HEK293T (cell line): ENCODE measurements at regions not wholly inside any gene's neighbourhood (a gene's known extent, or its start where the extent isn't known, plus 50 kb on each side); places are given as distances from the start of the nearest gene placed in this dataset.

Source experiments
- ARNT ChIP-seq: fragments of 450-650 bp; IDR thresholded peaks from 2 replicates; pipeline ENCODE4 v1.6.1; 2017; ENCODE audit warnings: mild to moderate bottlenecking
- BHLHE40 ChIP-seq: fragments of 450-650 bp; IDR thresholded peaks from 2 replicates; pipeline ENCODE4 v1.6.1; 2016; ENCODE audit warnings: mild to moderate bottlenecking, moderate library complexity, borderline replicate concordance
- CTBP1 ChIP-seq: fragments of 450-650 bp; IDR thresholded peaks from 2 replicates; pipeline ENCODE4 v1.6.1; 2016; ENCODE audit warnings: borderline replicate concordance
- ELF4 ChIP-seq: fragments of 450-650 bp; IDR thresholded peaks from 2 replicates; pipeline ENCODE4 v1.6.1; 2017; ENCODE audit warnings: antibody characterized with exemption
- FOXA1 ChIP-seq: fragments of 450-650 bp; IDR thresholded peaks from 2 replicates; pipeline ENCODE4 v1.6.1; 2016; ENCODE audit warnings: mild to moderate bottlenecking
- FOXM1 ChIP-seq: fragments of 450-650 bp; IDR thresholded peaks from 2 replicates; pipeline ENCODE4 v1.6.1; 2017; ENCODE audit warnings: mild to moderate bottlenecking, borderline replicate concordance
- LEF1 ChIP-seq: fragments of 450-650 bp; IDR thresholded peaks from 2 replicates; pipeline ENCODE4 v1.6.1; 2017; ENCODE audit warnings: mild to moderate bottlenecking, borderline replicate concordance
- NFRKB ChIP-seq: fragments of 450-650 bp; IDR thresholded peaks from 2 replicates; pipeline ENCODE4 v1.6.1; 2016; ENCODE audit warnings: mild to moderate bottlenecking, moderate library complexity
- SP1 ChIP-seq: fragments of 450-650 bp; IDR thresholded peaks from 2 replicates; pipeline ENCODE4 v1.6.1; 2017
- SUZ12 ChIP-seq: fragments of 450-650 bp; IDR thresholded peaks from 2 replicates; pipeline ENCODE4 v1.6.1; 2016; ENCODE audit warnings: mild to moderate bottlenecking
- TARDBP ChIP-seq: fragments of 450-650 bp; IDR thresholded peaks from 2 replicates; pipeline ENCODE4 v1.6.1; 2016
- ZNF384 ChIP-seq: fragments of 450-650 bp; IDR thresholded peaks from 2 replicates; pipeline ENCODE4 v1.6.1; 2016
- TF ChIP-seq, protein P1 (sequence below): fragments of 450-650 bp; IDR thresholded peaks from 2 replicates; pipeline ENCODE4 v1.6.1; 2016

- TF ChIP-seq TARDBP (no peak), ELF4 (no peak), SP1 (no peak), CTBP1 (no peak), BHLHE40 (no peak), ARNT (no peak), ZNF384 (no peak), FOXA1 (no peak), SUZ12 (no peak), LEF1 (no peak), NFRKB (no peak), FOXM1 (no peak)
- TF ChIP-seq, protein P1, sequence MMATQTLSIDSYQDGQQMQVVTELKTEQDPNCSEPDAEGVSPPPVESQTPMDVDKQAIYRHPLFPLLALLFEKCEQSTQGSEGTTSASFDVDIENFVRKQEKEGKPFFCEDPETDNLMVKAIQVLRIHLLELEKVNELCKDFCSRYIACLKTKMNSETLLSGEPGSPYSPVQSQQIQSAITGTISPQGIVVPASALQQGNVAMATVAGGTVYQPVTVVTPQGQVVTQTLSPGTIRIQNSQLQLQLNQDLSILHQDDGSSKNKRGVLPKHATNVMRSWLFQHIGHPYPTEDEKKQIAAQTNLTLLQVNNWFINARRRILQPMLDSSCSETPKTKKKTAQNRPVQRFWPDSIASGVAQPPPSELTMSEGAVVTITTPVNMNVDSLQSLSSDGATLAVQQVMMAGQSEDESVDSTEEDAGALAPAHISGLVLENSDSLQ = no peak
These were observed 83.4 kb upstream of the RNU6-1 start for GRCh38 chr15:67922971-67923945.
